HCEC 1CT (cell line): ENCODE measurements at regions not wholly inside any gene's neighbourhood (a gene's known extent, or its start where the extent isn't known, plus 50 kb on each side); places are given as distances from the start of the nearest gene placed in this dataset.

Experiments used
- DNase-seq: peaks from one replicate; pipeline ENCODE4 v3.0.0-alpha.2; 2017

GRCh38 chr9:107615321-107615720, 125.8 kb upstream of the KLF4 start:
- peak; percentile 49 for DNase-seq

- DNase-seq = no peak
Measured at GRCh38 chr9:107614765-107615164, 125.2 kb upstream of the KLF4 start.

GRCh38 chr9:107613321-107613720, 123.8 kb upstream of the KLF4 start:
- no peak for DNase-seq

- no peak for DNase-seq
Measured at GRCh38 chr9:107612136-107612535, 122.6 kb upstream of the KLF4 start.

- DNase-seq = no peak
Measured at GRCh38 chr9:107609547-107609946, 120.0 kb upstream of the KLF4 start.

GRCh38 chr9:107606149-107606790, 116.7 kb upstream of the KLF4 start:
- DNase-seq = no peak

- DNase-seq = no peak
Measured at GRCh38 chr9:107605041-107605440, 115.5 kb upstream of the KLF4 start.

GRCh38 chr9:107603281-107603680, 113.7 kb upstream of the KLF4 start:
- DNase-seq = no peak

- no peak for DNase-seq
Measured at GRCh38 chr9:107600060-107600573, 110.5 kb upstream of the KLF4 start.

- DNase-seq = no peak
Measured at GRCh38 chr9:107597743-107598217, 108.2 kb upstream of the KLF4 start.

- DNase-seq = no peak
Measured at GRCh38 chr9:107594908-107595530, 105.5 kb upstream of the KLF4 start.

- DNase-seq = no peak
Measured at GRCh38 chr9:107593224-107593870, 103.8 kb upstream of the KLF4 start.

- DNase-seq = no peak
Measured at GRCh38 chr9:107592424-107592823, 102.9 kb upstream of the KLF4 start.

- no peak for DNase-seq
Measured at GRCh38 chr9:107591781-107592180, 102.2 kb upstream of the KLF4 start.

- DNase-seq = no peak
Measured at GRCh38 chr9:107588393-107588792, 98.8 kb upstream of the KLF4 start.

- no peak for DNase-seq
Measured at GRCh38 chr9:107587191-107587963, 97.8 kb upstream of the KLF4 start.

GRCh38 chr9:107586493-107586892, 96.9 kb upstream of the KLF4 start:
- no peak for DNase-seq

- DNase-seq = no peak
Measured at GRCh38 chr9:107585465-107585864, 95.9 kb upstream of the KLF4 start.

- DNase-seq = no peak
Measured at GRCh38 chr9:107584944-107585343, 95.4 kb upstream of the KLF4 start.

- no peak for DNase-seq
Measured at GRCh38 chr9:107584186-107584585, 94.6 kb upstream of the KLF4 start.

GRCh38 chr9:107577140-107577776, 87.7 kb upstream of the KLF4 start:
- no peak for DNase-seq

- DNase-seq = no peak
Measured at GRCh38 chr9:107571148-107571547, 81.6 kb upstream of the KLF4 start.

- DNase-seq = peak; percentile 26
Measured at GRCh38 chr9:107569174-107569573, 79.6 kb upstream of the KLF4 start.
